ENCODE measurements at regions not wholly inside any gene's neighbourhood (a gene's known extent, or its start where the extent isn't known, plus 50 kb on each side); places are given as distances from the start of the nearest gene placed in this dataset.
"Not testable (repeated sequence)": the region's sequence is repeated elsewhere in the genome, so short reads cannot be mapped to it uniquely, and the experiment has no call there.

- DNase-seq, result no peak
- no peak for TF ChIP-seq CTCF (IDR thresholded peaks at IDR 0.05; ENCODE audit: low read depth, low read length)
Measured at GRCh38 chr12:74595696-74596095, 58.1 kb downstream of the ATXN7L3B start.

GRCh38 chr12:74598819-74599218 lies 61.2 kb downstream of the ATXN7L3B start:
- no peak overlapping the region for H3K4me3 ChIP-seq (ENCODE audit: low read depth, low read length)
- H3K4me1 ChIP-seq, result no peaks in the 10 kb centered on the region
- DNase-seq, result no peak
- TF ChIP-seq CTCF (IDR thresholded peaks at IDR 0.05; ENCODE audit: low read depth, low read length), result no peak
- H3K9me3 ChIP-seq, result no peaks in the 10 kb centered on the region
- no peaks in the 10 kb centered on the region for H3K36me3 ChIP-seq
- H3K27me3 ChIP-seq, result no peaks in the 10 kb centered on the region; the same call in 1 of the 2 replicates

More at GRCh38 chr12:74595696-74596095, 58.1 kb downstream of the ATXN7L3B start:
- H3K27me3 ChIP-seq, result no peaks in the 10 kb centered on the region; the same call in 1 of the 2 replicates
- no peaks in the 10 kb centered on the region for H3K4me1 ChIP-seq
- H3K9me3 ChIP-seq, result no peaks in the 10 kb centered on the region
- no peak overlapping the region for H3K4me3 ChIP-seq (ENCODE audit: low read depth, low read length)
- no peaks in the 10 kb centered on the region for H3K36me3 ChIP-seq

- DNase-seq, result no peak
- Histone ChIP-seq H3K4me3 (ENCODE audit: low read depth, low read length) (no peak overlapping the region), H3K36me3 (no peaks in the 10 kb centered on the region), H3K9me3 (no peaks in the 10 kb centered on the region), H3K27me3 (peaks cover 8% of the 10 kb centered on the region), H3K4me1 (no peaks in the 10 kb centered on the region)
- no peak for TF ChIP-seq CTCF (IDR thresholded peaks at IDR 0.05; ENCODE audit: low read depth, low read length)
Measured at GRCh38 chr12:74599932-74600331, 62.3 kb downstream of the ATXN7L3B start.

- H3K9me3 ChIP-seq; H3K4me1 ChIP-seq; H3K4me3 ChIP-seq (ENCODE audit: low read depth, low read length); DNase-seq; H3K36me3 ChIP-seq: not testable (repeated sequence)
- H3K27me3 ChIP-seq, result peaks cover 15% of the 10 kb centered on the region
Measured at GRCh38 chr12:74600817-74601216, 63.2 kb downstream of the ATXN7L3B start.

GRCh38 chr12:74602881-74603672 lies 65.4 kb downstream of the ATXN7L3B start:
- Histone ChIP-seq H3K27me3 (peaks cover 19% of the 10 kb centered on the region), H3K9me3 (no peaks in the 10 kb centered on the region), H3K4me3 (ENCODE audit: low read depth, low read length) (no peak overlapping the region), H3K36me3 (no peaks in the 10 kb centered on the region), H3K4me1 (no peaks in the 10 kb centered on the region; the same call in 1 of the 2 replicates)
- no peak for DNase-seq
- no peak for TF ChIP-seq CTCF (IDR thresholded peaks at IDR 0.05; ENCODE audit: low read depth, low read length)

GRCh38 chr12:74608231-74608775 lies 70.7 kb downstream of the ATXN7L3B start:
- H3K36me3 ChIP-seq, result no peaks in the 10 kb centered on the region
- DNase-seq, result no peak
- TF ChIP-seq CTCF (IDR thresholded peaks at IDR 0.05; ENCODE audit: low read depth, low read length), result no peak
- H3K9me3 ChIP-seq, result no peaks in the 10 kb centered on the region
- H3K27me3 ChIP-seq, result peaks cover 19% of the 10 kb centered on the region
- H3K4me1 ChIP-seq, result peaks cover 5% of the 10 kb centered on the region; the same call in 1 of the 2 replicates
- no peak overlapping the region for H3K4me3 ChIP-seq (ENCODE audit: low read depth, low read length)
